Smooth muscle cell (in vitro differentiated cells): ENCODE measurements at regions not wholly inside any gene's neighbourhood (a gene's known extent, or its start where the extent isn't known, plus 50 kb on each side); places are given as distances from the start of the nearest gene placed in this dataset.

Source experiments
- DNase-seq: peaks from one replicate; lab custom pipeline; 2025; ENCODE audit not compliant: unreplicated experiment; lab: John Stamatoyannopoulos, UW
- H2AFZ ChIP-seq: fragments of 200-600 bp; sonication (generic); 2 replicates; pipeline ENCODE4 v1.6.0; 2016; ENCODE audit warnings: antibody characterized with exemption, low read depth, mild to moderate bottlenecking
- H3F3A ChIP-seq: fragments of 200-600 bp; sonication (generic); 2 replicates; pipeline ENCODE4 v1.6.0; 2017; ENCODE audit warnings: antibody characterized with exemption, low read depth
- H3K27ac ChIP-seq: fragments of 200-600 bp; sonication (generic); 2 replicates; pipeline ENCODE4 v1.5.1; 2016; ENCODE audit warnings: low read depth, mild to moderate bottlenecking
- H3K27me3 ChIP-seq: fragments of 200-600 bp; sonication (generic); 2 replicates; pipeline ENCODE4 v1.6.1; 2016; ENCODE audit warnings: low read depth, mild to moderate bottlenecking
- H3K36me3 ChIP-seq: fragments of 200-600 bp; sonication (generic); 2 replicates; pipeline ENCODE4 v1.5.1; 2016; ENCODE audit warnings: low read depth
- H3K4me1 ChIP-seq: fragments of 200-600 bp; sonication (generic); 2 replicates; pipeline ENCODE4 v1.5.1; 2016; ENCODE audit warnings: low read depth
- H3K4me2 ChIP-seq: fragments of 200-600 bp; sonication (generic); 2 replicates; pipeline ENCODE4 v1.6.0; 2016; ENCODE audit warnings: mild to moderate bottlenecking
- H3K4me3 ChIP-seq: fragments of 200-600 bp; sonication (generic); 2 replicates; pipeline ENCODE4 v1.5.1; 2016; ENCODE audit warnings: mild to moderate bottlenecking
- H3K79me2 ChIP-seq: fragments of 200-600 bp; sonication (generic); 2 replicates; pipeline ENCODE4 v1.6.0; 2016; ENCODE audit warnings: low read depth, mild to moderate bottlenecking
- H3K9ac ChIP-seq: fragments of 200-600 bp; sonication (generic); 2 replicates; pipeline ENCODE4 v1.6.0; 2016; ENCODE audit warnings: low read depth
- H3K9me3 ChIP-seq: fragments of 200-600 bp; sonication (generic); replicated peaks from 2 replicates; pipeline ENCODE4 v1.5.1; 2016; ENCODE audit warnings: low read depth
- H4K20me1 ChIP-seq: fragments of 200-600 bp; sonication (generic); 2 replicates; pipeline ENCODE4 v1.6.0; 2016; ENCODE audit warnings: low read depth
- WGBS: methylation state at CpG from one replicate; pipeline ENCODE4 v1.1.7; 2016; ENCODE audit warnings: low lambda C conversion rate; 5-methylcytosine and 5-hydroxymethylcytosine counted together
- TF ChIP-seq, protein P1 (sequence below): fragments of 200-600 bp; sonication (generic); IDR thresholded peaks from 2 replicates; pipeline ENCODE4 v1.5.1; 2017; ENCODE audit warnings: borderline replicate concordance, mild to moderate bottlenecking, antibody characterized with exemption; ENCODE audit not compliant: insufficient read depth, poor library complexity, severe bottlenecking

GRCh38 chr1:81314513-81315233, 486.1 kb upstream of the ADGRL2 start:
- H3K79me2 ChIP-seq, result no peaks in the 10 kb centered on the region
- no peak overlapping the region for H2AFZ ChIP-seq
- no peak overlapping the region for H3K4me2 ChIP-seq
- peaks cover 15% of the 10 kb centered on the region for H3K27me3 ChIP-seq
- H4K20me1 ChIP-seq, result no peaks in the 10 kb centered on the region
- WGBS, result 93% methylated on average over 2 of the region's 2 CpGs
- H3K36me3 ChIP-seq, result no peaks in the 10 kb centered on the region
- TF ChIP-seq, protein P1, sequence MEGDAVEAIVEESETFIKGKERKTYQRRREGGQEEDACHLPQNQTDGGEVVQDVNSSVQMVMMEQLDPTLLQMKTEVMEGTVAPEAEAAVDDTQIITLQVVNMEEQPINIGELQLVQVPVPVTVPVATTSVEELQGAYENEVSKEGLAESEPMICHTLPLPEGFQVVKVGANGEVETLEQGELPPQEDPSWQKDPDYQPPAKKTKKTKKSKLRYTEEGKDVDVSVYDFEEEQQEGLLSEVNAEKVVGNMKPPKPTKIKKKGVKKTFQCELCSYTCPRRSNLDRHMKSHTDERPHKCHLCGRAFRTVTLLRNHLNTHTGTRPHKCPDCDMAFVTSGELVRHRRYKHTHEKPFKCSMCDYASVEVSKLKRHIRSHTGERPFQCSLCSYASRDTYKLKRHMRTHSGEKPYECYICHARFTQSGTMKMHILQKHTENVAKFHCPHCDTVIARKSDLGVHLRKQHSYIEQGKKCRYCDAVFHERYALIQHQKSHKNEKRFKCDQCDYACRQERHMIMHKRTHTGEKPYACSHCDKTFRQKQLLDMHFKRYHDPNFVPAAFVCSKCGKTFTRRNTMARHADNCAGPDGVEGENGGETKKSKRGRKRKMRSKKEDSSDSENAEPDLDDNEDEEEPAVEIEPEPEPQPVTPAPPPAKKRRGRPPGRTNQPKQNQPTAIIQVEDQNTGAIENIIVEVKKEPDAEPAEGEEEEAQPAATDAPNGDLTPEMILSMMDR, result no peak
- H3K27ac ChIP-seq, result no peak overlapping the region
- DNase-seq, result no peak
- no peak overlapping the region for H3K4me3 ChIP-seq
- H3F3A ChIP-seq, result no peaks in the 10 kb centered on the region
- no peak overlapping the region for H3K9ac ChIP-seq
- no peaks in the 10 kb centered on the region for H3K9me3 ChIP-seq
- H3K4me1 ChIP-seq, result peaks cover 74% of the 10 kb centered on the region

DNA sequence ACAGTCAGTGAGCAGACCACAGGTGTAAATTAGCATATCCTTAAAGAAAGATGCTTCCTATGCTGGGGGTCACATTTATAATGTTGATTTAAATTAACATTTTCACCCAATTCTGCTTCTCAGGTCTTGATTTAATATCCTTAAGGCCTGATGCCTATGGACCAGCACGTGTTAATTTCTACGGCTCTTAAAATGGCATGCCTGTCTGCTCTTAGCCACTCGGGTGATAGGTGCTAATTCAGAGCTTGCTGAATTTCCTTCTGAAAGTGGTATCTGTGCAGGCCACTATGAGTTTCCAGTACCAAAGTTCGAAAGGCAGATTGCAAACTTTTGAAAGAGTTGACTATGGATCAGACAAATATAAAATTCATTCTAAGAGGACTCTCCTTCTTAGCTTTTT, 487.4 kb upstream of the ADGRL2 start:
- no peak overlapping the region for H3K27ac ChIP-seq
- no peaks in the 10 kb centered on the region for H3K9me3 ChIP-seq
- no peaks in the 10 kb centered on the region for H4K20me1 ChIP-seq
- TF ChIP-seq, protein P1, result no peak
- H3K4me3 ChIP-seq, result no peak overlapping the region
- no peaks in the 10 kb centered on the region for H3F3A ChIP-seq
- no peaks in the 10 kb centered on the region for H3K36me3 ChIP-seq
- H3K4me2 ChIP-seq, result no peak overlapping the region
- peaks cover 15% of the 10 kb centered on the region for H3K27me3 ChIP-seq
- peaks cover 77% of the 10 kb centered on the region for H3K4me1 ChIP-seq
- no peak overlapping the region for H3K9ac ChIP-seq
- H3K79me2 ChIP-seq, result no peaks in the 10 kb centered on the region
- 60% methylated on average over 4 of the region's 4 CpGs for WGBS
- peak overlapping the region; percentile 9 for H2AFZ ChIP-seq
- DNase-seq, result no peak

- Histone ChIP-seq H3K27me3 (peaks cover 15% of the 10 kb centered on the region), H2AFZ (no peak overlapping the region), H3K4me3 (no peak overlapping the region), H3F3A (no peaks in the 10 kb centered on the region), H3K4me1 (peaks cover 78% of the 10 kb centered on the region), H4K20me1 (no peaks in the 10 kb centered on the region), H3K4me2 (no peak overlapping the region), H3K36me3 (no peaks in the 10 kb centered on the region), H3K79me2 (no peaks in the 10 kb centered on the region), H3K27ac (no peak overlapping the region), H3K9me3 (no peaks in the 10 kb centered on the region), H3K9ac (no peak overlapping the region)
- WGBS, result 75% methylated on average over 8 of the region's 8 CpGs
- no peak for DNase-seq
- TF ChIP-seq, protein P1, result no peak
Measured at GRCh38 chr1:81312272-81312754, 488.4 kb upstream of the ADGRL2 start.

- Histone ChIP-seq H3K27ac (no peak overlapping the region), H3K9me3 (no peaks in the 10 kb centered on the region), H3K36me3 (no peaks in the 10 kb centered on the region), H3K27me3 (peaks cover 15% of the 10 kb centered on the region), H3K9ac (no peak overlapping the region), H3K4me1 (peaks cover 79% of the 10 kb centered on the region), H4K20me1 (no peaks in the 10 kb centered on the region), H3F3A (no peaks in the 10 kb centered on the region), H3K4me3 (no peak overlapping the region), H3K79me2 (no peaks in the 10 kb centered on the region), H2AFZ (no peak overlapping the region), H3K4me2 (no peak overlapping the region)
- TF ChIP-seq, protein P1, result no peak
- DNase-seq, result no peak
- whole genome bisulfite sequencing, result 93% methylated on average over 1 of the region's 1 CpG
Measured at GRCh38 chr1:81310250-81310649, 490.5 kb upstream of the ADGRL2 start.
